MM.1S (cell line): ENCODE measurements at regions not wholly inside any gene's neighbourhood (a gene's known extent, or its start where the extent isn't known, plus 50 kb on each side); places are given as distances from the start of the nearest gene placed in this dataset.

ENCODE experiments used
- DNase-seq: peaks from one replicate; pipeline ENCODE4 v3.0.0-alpha.2; 2015
- H2AFZ ChIP-seq: fragments of 300-600 bp; sonication (generic); 2 replicates; pipeline ENCODE4 v1.6.0; 2016; ENCODE audit warnings: antibody characterized with exemption, low read length
- H3F3A ChIP-seq: fragments of 300-600 bp; sonication (generic); 2 replicates; pipeline ENCODE4 v1.6.1; 2016; ENCODE audit warnings: mild to moderate bottlenecking, antibody characterized with exemption, low read length, moderate library complexity, mixed read lengths; ENCODE audit not compliant: insufficient read depth
- H3K27ac ChIP-seq: fragments of 300-600 bp; sonication (generic); 2 replicates; pipeline ENCODE4 v1.5.1; 2016; ENCODE audit warnings: mild to moderate bottlenecking, low read length
- H3K27me3 ChIP-seq: fragments of 300-600 bp; sonication (generic); replicated peaks from 2 replicates; pipeline ENCODE4 v1.6.0; 2016; ENCODE audit warnings: low read length; ENCODE audit not compliant: insufficient read depth
- H3K36me3 ChIP-seq: fragments of 300-600 bp; sonication (generic); replicated peaks from 2 replicates; pipeline ENCODE4 v1.6.1; 2016; ENCODE audit warnings: mild to moderate bottlenecking, low read length, mixed read lengths; ENCODE audit not compliant: insufficient read depth
- H3K4me1 ChIP-seq: fragments of 300-600 bp; sonication (generic); 2 replicates; pipeline ENCODE4 v1.6.1; 2016; ENCODE audit warnings: low read length, mixed read lengths
- H3K4me2 ChIP-seq: fragments of 300-600 bp; sonication (generic); 2 replicates; pipeline ENCODE4 v1.6.0; 2016; ENCODE audit warnings: low read depth, low read length
- H3K4me3 ChIP-seq: fragments of 300-600 bp; sonication (generic); 2 replicates; pipeline ENCODE4 v1.5.1; 2016; ENCODE audit warnings: low read length, mixed read lengths
- H3K79me2 ChIP-seq: fragments of 300-600 bp; sonication (generic); 2 replicates; pipeline ENCODE4 v1.6.1; 2016; ENCODE audit warnings: mixed run types, low read length, mixed read lengths
- H3K9ac ChIP-seq: fragments of 300-600 bp; sonication (generic); 2 replicates; pipeline ENCODE4 v1.6.1; 2016; ENCODE audit warnings: low read length, mixed read lengths
- H3K9me2 ChIP-seq: fragments of 300-600 bp; sonication (generic); replicated peaks from 2 replicates; pipeline ENCODE4 v1.6.1; 2016; ENCODE audit warnings: mild to moderate bottlenecking, low read length, mixed read lengths; ENCODE audit not compliant: insufficient read depth
- H3K9me3 ChIP-seq: fragments of 300-600 bp; sonication (generic); replicated peaks from 2 replicates; pipeline ENCODE4 v1.6.1; 2016; ENCODE audit warnings: mild to moderate bottlenecking, low read length, mixed read lengths; ENCODE audit not compliant: insufficient read depth
- H4K20me1 ChIP-seq: fragments of 300-600 bp; sonication (generic); 2 replicates; pipeline ENCODE4 v1.6.1; 2016; ENCODE audit warnings: mild to moderate bottlenecking, low read length, moderate library complexity, mixed read lengths; ENCODE audit not compliant: insufficient read depth
- EZH2 ChIP-seq: fragments of 300-600 bp; sonication (generic); optimal IDR thresholded peaks from 2 replicates; pipeline ENCODE3; 2017; ENCODE audit warnings: low read depth, mild to moderate bottlenecking, antibody characterized with exemption, low read length, mixed read lengths
- EZH2phosphoT487 ChIP-seq: fragments of 300-600 bp; sonication (generic); IDR thresholded peaks from 2 replicates; pipeline ENCODE4 v1.6.1; 2018; ENCODE audit warnings: antibody characterized with exemption, low read length
- TF ChIP-seq, protein P1 (sequence below): fragments of 300-600 bp; sonication (generic); IDR thresholded peaks from 2 replicates; pipeline ENCODE4 v1.5.1; 2016; ENCODE audit warnings: antibody characterized with exemption, low read length, mixed read lengths

DNA sequence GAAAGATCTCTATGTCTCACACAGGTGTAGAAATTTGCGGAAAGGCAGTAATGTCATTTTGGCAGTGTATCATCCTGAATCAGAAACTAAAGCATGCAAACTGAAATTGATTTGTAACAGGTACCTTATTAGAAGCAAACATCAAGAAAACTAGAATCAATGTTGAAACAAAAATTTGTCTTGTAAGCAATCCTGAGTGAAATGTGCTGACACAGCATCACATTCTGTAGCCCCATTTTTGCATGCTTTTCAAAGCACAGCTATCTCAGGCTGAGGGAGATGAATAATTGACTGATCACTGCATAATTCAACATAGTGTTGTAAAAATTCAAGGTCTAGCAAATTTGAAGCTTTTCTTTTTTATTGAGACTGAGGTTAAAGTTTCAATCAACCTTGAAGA, 539.7 kb downstream of the DACH1 start:
- H3K9me2 ChIP-seq = no peaks in the 10 kb centered on the region
- no peaks in the 10 kb centered on the region for H3K79me2 ChIP-seq
- H3K4me3 ChIP-seq = no peak overlapping the region
- H3K4me1 ChIP-seq = no peaks in the 10 kb centered on the region
- H2AFZ ChIP-seq = no peak overlapping the region
- no peaks in the 10 kb centered on the region for H3F3A ChIP-seq
- TF ChIP-seq EZH2phosphoT487 = no peak
- no peak overlapping the region for H3K27ac ChIP-seq
- H4K20me1 ChIP-seq = no peaks in the 10 kb centered on the region
- H3K27me3 ChIP-seq = no peaks in the 10 kb centered on the region
- no peak overlapping the region for H3K4me2 ChIP-seq
- no peak for DNase-seq
- no peaks in the 10 kb centered on the region for H3K36me3 ChIP-seq
- no peak overlapping the region for H3K9ac ChIP-seq
- no peaks in the 10 kb centered on the region for H3K9me3 ChIP-seq

DNA sequence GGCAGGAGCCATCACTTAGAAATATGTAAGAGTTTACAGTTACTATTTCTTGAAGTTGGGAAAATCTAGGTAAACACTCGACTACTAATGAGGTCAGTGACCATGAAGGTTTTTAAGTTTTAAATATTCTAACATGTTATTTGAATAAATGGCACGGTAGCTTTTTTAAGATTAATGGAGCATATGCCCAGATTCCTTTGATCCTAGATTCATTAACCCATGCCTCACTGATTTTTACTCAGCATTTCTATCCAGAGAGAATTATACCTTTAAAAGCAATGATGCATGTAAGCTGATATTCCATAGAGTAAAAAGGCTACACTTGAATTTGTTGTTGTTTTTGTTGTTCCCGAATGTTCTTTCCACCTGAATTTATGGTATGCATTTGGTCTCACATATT, 541.4 kb downstream of the DACH1 start:
- no peaks in the 10 kb centered on the region for H3K79me2 ChIP-seq
- no peak for TF ChIP-seq EZH2
- TF ChIP-seq, protein P1, sequence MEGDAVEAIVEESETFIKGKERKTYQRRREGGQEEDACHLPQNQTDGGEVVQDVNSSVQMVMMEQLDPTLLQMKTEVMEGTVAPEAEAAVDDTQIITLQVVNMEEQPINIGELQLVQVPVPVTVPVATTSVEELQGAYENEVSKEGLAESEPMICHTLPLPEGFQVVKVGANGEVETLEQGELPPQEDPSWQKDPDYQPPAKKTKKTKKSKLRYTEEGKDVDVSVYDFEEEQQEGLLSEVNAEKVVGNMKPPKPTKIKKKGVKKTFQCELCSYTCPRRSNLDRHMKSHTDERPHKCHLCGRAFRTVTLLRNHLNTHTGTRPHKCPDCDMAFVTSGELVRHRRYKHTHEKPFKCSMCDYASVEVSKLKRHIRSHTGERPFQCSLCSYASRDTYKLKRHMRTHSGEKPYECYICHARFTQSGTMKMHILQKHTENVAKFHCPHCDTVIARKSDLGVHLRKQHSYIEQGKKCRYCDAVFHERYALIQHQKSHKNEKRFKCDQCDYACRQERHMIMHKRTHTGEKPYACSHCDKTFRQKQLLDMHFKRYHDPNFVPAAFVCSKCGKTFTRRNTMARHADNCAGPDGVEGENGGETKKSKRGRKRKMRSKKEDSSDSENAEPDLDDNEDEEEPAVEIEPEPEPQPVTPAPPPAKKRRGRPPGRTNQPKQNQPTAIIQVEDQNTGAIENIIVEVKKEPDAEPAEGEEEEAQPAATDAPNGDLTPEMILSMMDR = no peak
- TF ChIP-seq EZH2phosphoT487 = no peak
- no peak overlapping the region for H2AFZ ChIP-seq
- no peaks in the 10 kb centered on the region for H3K27me3 ChIP-seq
- no peaks in the 10 kb centered on the region for H4K20me1 ChIP-seq
- no peak overlapping the region for H3K4me3 ChIP-seq
- H3K9ac ChIP-seq = no peak overlapping the region
- H3K9me3 ChIP-seq = no peaks in the 10 kb centered on the region
- no peak overlapping the region for H3K4me2 ChIP-seq
- H3K9me2 ChIP-seq = no peaks in the 10 kb centered on the region
- no peaks in the 10 kb centered on the region for H3K36me3 ChIP-seq
- no peak overlapping the region for H3K27ac ChIP-seq
- no peaks in the 10 kb centered on the region for H3K4me1 ChIP-seq
- no peak for DNase-seq
- no peaks in the 10 kb centered on the region for H3F3A ChIP-seq

DNA sequence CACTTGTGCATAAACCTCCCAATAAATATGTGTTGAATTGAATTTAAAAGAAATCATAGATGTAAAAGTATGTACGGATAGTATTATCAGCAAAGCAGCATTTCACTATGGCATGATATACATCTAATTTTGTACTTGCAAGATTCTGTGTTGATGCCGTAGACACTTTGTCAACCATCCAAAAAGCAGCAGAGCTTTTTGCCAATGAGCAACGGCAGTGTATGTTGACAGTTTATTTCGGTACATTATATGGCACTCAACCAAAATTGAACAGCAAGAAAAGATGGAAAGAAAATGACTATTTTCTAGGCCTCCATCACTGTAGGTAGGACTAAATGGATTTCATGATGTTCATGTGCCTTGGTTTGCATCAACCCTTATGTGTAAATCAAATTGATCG, 543.7 kb downstream of the DACH1 start:
- Histone ChIP-seq H3K9me2 (no peaks in the 10 kb centered on the region), H3K4me2 (no peak overlapping the region), H3K4me1 (no peaks in the 10 kb centered on the region), H3K9me3 (no peaks in the 10 kb centered on the region), H3K27me3 (no peaks in the 10 kb centered on the region), H3K9ac (no peak overlapping the region), H3K36me3 (no peaks in the 10 kb centered on the region), H3F3A (no peaks in the 10 kb centered on the region), H4K20me1 (no peaks in the 10 kb centered on the region), H2AFZ (no peak overlapping the region), H3K79me2 (no peaks in the 10 kb centered on the region), H3K27ac (no peak overlapping the region), H3K4me3 (no peak overlapping the region)
- no peak for DNase-seq
- TF ChIP-seq, protein P1 = no peak
- no peak for TF ChIP-seq EZH2phosphoT487
- no peak for TF ChIP-seq EZH2

DNA sequence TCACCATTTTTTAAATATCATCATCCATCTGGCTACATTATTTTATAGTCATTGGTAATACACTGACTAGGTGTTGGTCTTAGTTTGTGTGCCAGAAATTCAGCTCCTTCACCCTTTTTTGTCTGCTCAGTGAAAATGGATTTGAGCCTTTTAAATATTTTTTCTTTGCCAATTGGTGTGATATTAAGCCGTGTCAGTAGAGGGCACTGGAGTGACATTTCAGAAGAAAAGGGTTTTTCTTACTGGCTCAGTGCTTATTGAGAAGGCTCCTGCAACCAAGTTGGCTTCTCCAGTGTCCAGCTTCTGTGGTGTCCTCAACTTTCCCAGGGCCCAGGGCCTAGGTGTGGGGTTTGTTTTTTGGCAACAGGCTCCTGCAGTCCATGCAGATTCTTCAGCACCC, 546.6 kb downstream of the DACH1 start:
- no peaks in the 10 kb centered on the region for H3K4me1 ChIP-seq
- H3K9me2 ChIP-seq = no peaks in the 10 kb centered on the region
- no peak overlapping the region for H3K27ac ChIP-seq
- H3K36me3 ChIP-seq = no peaks in the 10 kb centered on the region
- peak; percentile 19 for DNase-seq
- no peak overlapping the region for H3K4me3 ChIP-seq
- no peaks in the 10 kb centered on the region for H3F3A ChIP-seq
- no peak overlapping the region for H3K4me2 ChIP-seq
- no peaks in the 10 kb centered on the region for H4K20me1 ChIP-seq
- no peaks in the 10 kb centered on the region for H3K79me2 ChIP-seq
- H3K9me3 ChIP-seq = no peaks in the 10 kb centered on the region
- no peak overlapping the region for H2AFZ ChIP-seq
- TF ChIP-seq EZH2 = no peak
- TF ChIP-seq, protein P1 = peak; percentile 42
- TF ChIP-seq EZH2phosphoT487 = no peak
- H3K9ac ChIP-seq = no peak overlapping the region
- no peaks in the 10 kb centered on the region for H3K27me3 ChIP-seq
